SK-N-SH (cell line): ENCODE measurements at regions not wholly inside any gene's neighbourhood (a gene's known extent, or its start where the extent isn't known, plus 50 kb on each side); places are given as distances from the start of the nearest gene placed in this dataset.

Experiments
- CTCF ChIA-PET: fragments of 300-600, 350-600 bp; formaldehyde crosslinking; extraction: SDS; loops from one replicate; lab custom pipeline; 2021; lab: Yijun Ruan, JAX
- POLR2A ChIA-PET: fragments of 350-600 bp; sonication (Branson Sonifier 250); formaldehyde crosslinking; extraction: SDS; loops from one replicate; lab custom pipeline; 2020; ENCODE audit warnings: antibody characterized with exemption, inconsistent platforms; lab: Yijun Ruan, JAX
- DNase-seq: peaks from one replicate; pipeline ENCODE4 v3.0.0; 2012
- H2AFZ ChIP-seq: fragments of 200-600 bp; sonication (generic); 2 replicates; pipeline ENCODE4 v1.8.1; 2016; ENCODE audit warnings: antibody characterized with exemption, mild to moderate bottlenecking, low read depth
- H3F3A ChIP-seq: fragments of 200-600 bp; sonication (generic); replicated peaks from 2 replicates; pipeline ENCODE3; 2016; ENCODE audit warnings: antibody characterized with exemption, mild to moderate bottlenecking; ENCODE audit not compliant: insufficient read depth
- H3K27ac ChIP-seq, 2 experiments: fragments of 200-500 bp in 1 of 2; fragments of 200-600 bp in 1 of 2; sonication (Bioruptor generic) in 1 of 2; sonication (generic), shearing (Covaris generic) in 1 of 2; 2 replicates each; pipeline versions ENCODE4 v1.5.1 to v1.6.1; 2014 to 2016; ENCODE audit warnings: low read depth in 2 of 2, inconsistent platforms in 1 of 2, low read length in 1 of 2, mild to moderate bottlenecking in 1 of 2, mixed read lengths in 1 of 2
- H3K27me3 ChIP-seq: fragments of 200-600 bp; sonication (generic), shearing (Covaris generic); 2 replicates; pipeline ENCODE4 v1.6.1; 2016; ENCODE audit warnings: mixed run types; ENCODE audit not compliant: insufficient read depth
- H3K36me3 ChIP-seq, 2 experiments: fragments of 200-500 bp in 1 of 2; fragments of 200-600 bp in 1 of 2; sonication (Bioruptor generic) in 1 of 2; sonication (generic) in 1 of 2; replicated peaks in 1 of 2; 2 replicates each; pipeline versions ENCODE3 to v1.5.1; 2014 to 2016; ENCODE audit warnings: low read length in 1 of 2, mild to moderate bottlenecking in 1 of 2; ENCODE audit not compliant: insufficient read depth in 2 of 2, control insufficient read depth in 1 of 2
- H3K4me1 ChIP-seq, 2 experiments: fragments of 200-500 bp in 1 of 2; fragments of 200-600 bp in 1 of 2; sonication (Bioruptor generic) in 1 of 2; sonication (generic), shearing (Covaris generic) in 1 of 2; 2 replicates each; pipeline versions ENCODE4 v1.5.1 to v1.6.1; 2014 to 2016; ENCODE audit warnings: low read depth in 1 of 2, low read length in 1 of 2, mixed run types in 1 of 2; ENCODE audit not compliant: insufficient read depth in 2 of 2, control insufficient read depth in 1 of 2
- H3K4me2 ChIP-seq: fragments of 200-600 bp; sonication (generic), shearing (Covaris generic); 2 replicates; pipeline ENCODE4 v1.6.1; 2017; ENCODE audit warnings: mixed run types
- H3K4me3 ChIP-seq, 2 experiments: fragments of 200-500 bp in 1 of 2; fragments of 200-600 bp in 1 of 2; sonication (Bioruptor generic) in 1 of 2; sonication (generic), shearing (Covaris generic) in 1 of 2; 2 replicates each; pipeline versions ENCODE4 v1.5.1 to v1.8.1; 2014 to 2016; ENCODE audit warnings: low read depth in 2 of 2, inconsistent platforms in 1 of 2, low read length in 1 of 2, mild to moderate bottlenecking in 1 of 2, mixed read lengths in 1 of 2, moderate library complexity in 1 of 2
- H3K79me2 ChIP-seq: fragments of 200-600 bp; sonication (generic); 2 replicates; pipeline ENCODE4 v1.8.1; 2017; ENCODE audit warnings: mild to moderate bottlenecking; ENCODE audit not compliant: insufficient read depth
- H3K9ac ChIP-seq: fragments of 200-600 bp; sonication (generic); 2 replicates; pipeline ENCODE4 v1.6.1; 2017; ENCODE audit warnings: mixed run types
- H3K9me2 ChIP-seq: fragments of 200-600 bp; sonication (generic); 2 replicates; pipeline ENCODE4 v1.6.1; 2017; ENCODE audit warnings: mixed run types
- H3K9me3 ChIP-seq: fragments of 200-600 bp; sonication (generic); 2 replicates; pipeline ENCODE4 v1.6.1; 2017; ENCODE audit warnings: mixed run types, mild to moderate bottlenecking, moderate library complexity
- H4K20me1 ChIP-seq: fragments of 200-600 bp; sonication (generic); 2 replicates; pipeline ENCODE4 v1.6.1; 2017; ENCODE audit warnings: mild to moderate bottlenecking, mixed run types; ENCODE audit not compliant: insufficient read depth
- ELF1 ChIP-seq: IDR thresholded peaks from 2 replicates; pipeline ENCODE4 v1.4.0; 2012
- EP300 ChIP-seq, 2 experiments: IDR thresholded peaks; 2 replicates each; pipeline versions ENCODE4 v1.4.0 to v1.6.1; 2012; ENCODE audit warnings: borderline replicate concordance in 1 of 2, low read depth in 1 of 2, low read length in 1 of 2
- EZH2phosphoT487 ChIP-seq: fragments of 200-600 bp; sonication (generic); IDR thresholded peaks from 2 replicates; pipeline ENCODE4 v1.6.1; 2017; ENCODE audit warnings: low read depth, mixed run types, mild to moderate bottlenecking, antibody characterized with exemption, moderate library complexity, borderline replicate concordance
- POLR2AphosphoS5 ChIP-seq: IDR thresholded peaks from 2 replicates; pipeline ENCODE4 v1.6.1; 2012; ENCODE audit warnings: low read depth, low read length
- RCOR1 ChIP-seq: fragments of 150-350 bp; IDR thresholded peaks from 2 replicates; pipeline ENCODE4 v1.6.1; 2017; ENCODE audit warnings: antibody characterized with exemption, low read length
- RXRA ChIP-seq: IDR thresholded peaks from 2 replicates; pipeline ENCODE4 v1.4.0; 2012; ENCODE audit warnings: low read depth, mild to moderate bottlenecking, borderline replicate concordance
- WGBS: methylation state at CpG from one replicate; pipeline ENCODE4 v1.1.6; 2017; ENCODE audit warnings: low lambda C conversion rate; 5-methylcytosine and 5-hydroxymethylcytosine counted together
- TF ChIP-seq, protein P1 (sequence below): fragments of 150-350 bp; IDR thresholded peaks from 2 replicates; pipeline ENCODE4 v1.6.1; 2016; ENCODE audit warnings: mild to moderate bottlenecking, low read depth, low read length
- TF ChIP-seq, protein P2 (sequence below): fragments of 200-600 bp; sonication (generic); IDR thresholded peaks from 2 replicates; pipeline ENCODE4 v1.6.1; 2017; ENCODE audit warnings: antibody characterized with exemption, mild to moderate bottlenecking, moderate library complexity

GRCh38 chr16:86083382-86084002 lies 184.5 kb downstream of the IRF8 start:
- H3K4me3 ChIP-seq = no peak overlapping the region
- no peaks in the 10 kb centered on the region for H3K9me3 ChIP-seq
- H3K9me2 ChIP-seq = no peaks in the 10 kb centered on the region
- H3K79me2 ChIP-seq = no peaks in the 10 kb centered on the region
- H3F3A ChIP-seq = no peaks in the 10 kb centered on the region
- H3K36me3 ChIP-seq = no peaks in the 10 kb centered on the region
- no peaks in the 10 kb centered on the region for H4K20me1 ChIP-seq
- DNase-seq = no peak
- WGBS = 0% methylated on average over 6 of the region's 8 CpGs
- no peak for TF ChIP-seq RCOR1
- no peak for TF ChIP-seq EZH2phosphoT487
- no peak for TF ChIP-seq POLR2AphosphoS5
- no peak overlapping the region for H3K9ac ChIP-seq
- H3K4me2 ChIP-seq = no peak overlapping the region
- POLR2A ChIA-PET = no interaction called here
- peaks cover 93% of the 10 kb centered on the region for H3K27me3 ChIP-seq
- H3K27ac ChIP-seq = no peak overlapping the region
- no peaks in the 10 kb centered on the region for H3K4me1 ChIP-seq
- no peak overlapping the region for H2AFZ ChIP-seq
- CTCF ChIA-PET = interaction anchor here (1.0 to 2.2 kb wide), 3 partner anchors 11 to 434 kb away, joined by 3 to 7 read pairs (median 6); no protein-coding TSS in a partner anchor

DNA sequence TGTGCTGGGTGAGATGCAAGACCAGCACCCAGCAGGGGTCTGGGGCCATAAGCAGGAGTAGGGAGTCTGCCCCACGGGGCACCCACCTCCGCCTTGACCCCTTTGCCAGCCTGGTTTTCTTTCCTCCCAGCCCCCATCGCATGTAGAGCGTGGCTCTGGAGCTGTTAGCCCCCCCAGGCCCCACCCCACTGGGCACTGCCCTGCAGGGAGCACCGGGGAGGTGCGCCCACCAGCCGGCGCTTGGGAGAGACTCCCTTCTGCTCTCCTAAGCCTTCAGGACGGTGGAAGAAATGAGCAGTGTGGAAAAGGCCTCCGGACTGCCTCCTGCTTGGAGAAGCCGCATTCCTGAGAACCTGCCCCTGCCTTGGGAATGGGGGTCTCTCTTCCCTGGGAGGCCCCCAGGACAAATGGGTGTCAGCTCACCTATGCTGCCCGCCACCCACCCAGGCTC lies 186.2 kb downstream of the IRF8 start:
- Histone ChIP-seq H4K20me1 (no peaks in the 10 kb centered on the region), H3K4me1 (no peaks in the 10 kb centered on the region), H3K27ac (no peak overlapping the region)
- 10% methylated on average over 2 of the region's 12 CpGs for WGBS
- no peak for TF ChIP-seq EP300 (IDR thresholded peaks at IDR 0.05; ENCODE audit: borderline replicate concordance in 1 of 2, low read depth in 1 of 2, low read length in 1 of 2)
- no peak for TF ChIP-seq ELF1
- TF ChIP-seq, protein P1, sequence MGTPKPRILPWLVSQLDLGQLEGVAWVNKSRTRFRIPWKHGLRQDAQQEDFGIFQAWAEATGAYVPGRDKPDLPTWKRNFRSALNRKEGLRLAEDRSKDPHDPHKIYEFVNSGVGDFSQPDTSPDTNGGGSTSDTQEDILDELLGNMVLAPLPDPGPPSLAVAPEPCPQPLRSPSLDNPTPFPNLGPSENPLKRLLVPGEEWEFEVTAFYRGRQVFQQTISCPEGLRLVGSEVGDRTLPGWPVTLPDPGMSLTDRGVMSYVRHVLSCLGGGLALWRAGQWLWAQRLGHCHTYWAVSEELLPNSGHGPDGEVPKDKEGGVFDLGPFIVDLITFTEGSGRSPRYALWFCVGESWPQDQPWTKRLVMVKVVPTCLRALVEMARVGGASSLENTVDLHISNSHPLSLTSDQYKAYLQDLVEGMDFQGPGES = no peak
- TF ChIP-seq, protein P2, sequence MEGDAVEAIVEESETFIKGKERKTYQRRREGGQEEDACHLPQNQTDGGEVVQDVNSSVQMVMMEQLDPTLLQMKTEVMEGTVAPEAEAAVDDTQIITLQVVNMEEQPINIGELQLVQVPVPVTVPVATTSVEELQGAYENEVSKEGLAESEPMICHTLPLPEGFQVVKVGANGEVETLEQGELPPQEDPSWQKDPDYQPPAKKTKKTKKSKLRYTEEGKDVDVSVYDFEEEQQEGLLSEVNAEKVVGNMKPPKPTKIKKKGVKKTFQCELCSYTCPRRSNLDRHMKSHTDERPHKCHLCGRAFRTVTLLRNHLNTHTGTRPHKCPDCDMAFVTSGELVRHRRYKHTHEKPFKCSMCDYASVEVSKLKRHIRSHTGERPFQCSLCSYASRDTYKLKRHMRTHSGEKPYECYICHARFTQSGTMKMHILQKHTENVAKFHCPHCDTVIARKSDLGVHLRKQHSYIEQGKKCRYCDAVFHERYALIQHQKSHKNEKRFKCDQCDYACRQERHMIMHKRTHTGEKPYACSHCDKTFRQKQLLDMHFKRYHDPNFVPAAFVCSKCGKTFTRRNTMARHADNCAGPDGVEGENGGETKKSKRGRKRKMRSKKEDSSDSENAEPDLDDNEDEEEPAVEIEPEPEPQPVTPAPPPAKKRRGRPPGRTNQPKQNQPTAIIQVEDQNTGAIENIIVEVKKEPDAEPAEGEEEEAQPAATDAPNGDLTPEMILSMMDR = no peak
- TF ChIP-seq RXRA = no peak
- TF ChIP-seq, all 33 proteins: peak for 0
- H3K36me3 ChIP-seq = no peaks in the 10 kb centered on the region
- peaks cover 87% of the 10 kb centered on the region for H3K27me3 ChIP-seq
- no peak overlapping the region for H3K9ac ChIP-seq
- POLR2A ChIA-PET = no interaction called here
- H3F3A ChIP-seq = no peaks in the 10 kb centered on the region
- CTCF ChIA-PET = interaction anchor here (1.0 to 1.5 kb wide), 2 partner anchors 12 to 435 kb away, joined by 4 to 6 read pairs; no protein-coding TSS in a partner anchor
- no peak overlapping the region for H3K4me2 ChIP-seq
- no peaks in the 10 kb centered on the region for H3K9me2 ChIP-seq
- H2AFZ ChIP-seq = no peak overlapping the region
- H3K79me2 ChIP-seq = no peaks in the 10 kb centered on the region
- no peaks in the 10 kb centered on the region for H3K9me3 ChIP-seq
- DNase-seq = no peak
- no peak overlapping the region for H3K4me3 ChIP-seq
